Uterus (tissue), 2 donors: ENCODE measurements at regions not wholly inside any gene's neighbourhood (a gene's known extent, or its start where the extent isn't known, plus 50 kb on each side); places are given as distances from the start of the nearest gene placed in this dataset.

Experiments used
- CTCF ChIP-seq, 4 experiments: fragments of 200-600 bp in 2 of 4; fragments of 450-650 bp in 2 of 4; sonication (generic) in 2 of 4; IDR thresholded peaks; one replicate each; pipeline ENCODE4 v1.5.1; 2016 to 2019; ENCODE audit warnings: antibody characterized with exemption in 4 of 4, mild to moderate bottlenecking in 2 of 4, moderate library complexity in 1 of 4
- POLR2A ChIP-seq, 2 donors: fragments of 450-650 bp; IDR thresholded peaks; one replicate each; pipeline ENCODE4 v1.6.1; 2016; ENCODE audit warnings: antibody characterized with exemption in 2 of 2, mild to moderate bottlenecking in 1 of 2, moderate library complexity in 1 of 2

DNA sequence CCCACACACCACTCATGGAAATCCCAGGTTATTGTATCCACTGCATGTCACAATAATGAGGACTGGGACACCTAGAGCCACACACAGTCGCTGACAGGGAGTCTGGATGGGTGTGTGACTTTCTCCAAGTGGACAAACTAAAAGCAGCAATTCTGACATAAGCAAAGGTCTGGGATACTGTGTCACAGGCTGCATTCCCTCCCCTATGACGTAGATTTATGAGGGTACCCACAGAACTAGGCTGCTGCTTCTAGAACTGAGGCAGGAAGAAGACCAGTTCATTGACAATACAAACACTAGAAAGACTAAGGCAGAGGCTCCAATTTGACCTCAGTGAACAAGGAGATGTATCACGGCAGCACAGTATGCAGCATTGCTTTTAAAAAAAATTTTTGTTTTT, 63.6 kb upstream of the TBCA start:
- TF ChIP-seq POLR2A (IDR thresholded peaks at IDR 0.05) = no peak
- no peak for TF ChIP-seq CTCF (IDR thresholded peaks at IDR 0.05)
